ENCODE measurements at regions not wholly inside any gene's neighbourhood (a gene's known extent, or its start where the extent isn't known, plus 50 kb on each side); places are given as distances from the start of the nearest gene placed in this dataset.
A peak's percentile ranks its signal among the peaks of the same experiment; 100 is the strongest.

DNA sequence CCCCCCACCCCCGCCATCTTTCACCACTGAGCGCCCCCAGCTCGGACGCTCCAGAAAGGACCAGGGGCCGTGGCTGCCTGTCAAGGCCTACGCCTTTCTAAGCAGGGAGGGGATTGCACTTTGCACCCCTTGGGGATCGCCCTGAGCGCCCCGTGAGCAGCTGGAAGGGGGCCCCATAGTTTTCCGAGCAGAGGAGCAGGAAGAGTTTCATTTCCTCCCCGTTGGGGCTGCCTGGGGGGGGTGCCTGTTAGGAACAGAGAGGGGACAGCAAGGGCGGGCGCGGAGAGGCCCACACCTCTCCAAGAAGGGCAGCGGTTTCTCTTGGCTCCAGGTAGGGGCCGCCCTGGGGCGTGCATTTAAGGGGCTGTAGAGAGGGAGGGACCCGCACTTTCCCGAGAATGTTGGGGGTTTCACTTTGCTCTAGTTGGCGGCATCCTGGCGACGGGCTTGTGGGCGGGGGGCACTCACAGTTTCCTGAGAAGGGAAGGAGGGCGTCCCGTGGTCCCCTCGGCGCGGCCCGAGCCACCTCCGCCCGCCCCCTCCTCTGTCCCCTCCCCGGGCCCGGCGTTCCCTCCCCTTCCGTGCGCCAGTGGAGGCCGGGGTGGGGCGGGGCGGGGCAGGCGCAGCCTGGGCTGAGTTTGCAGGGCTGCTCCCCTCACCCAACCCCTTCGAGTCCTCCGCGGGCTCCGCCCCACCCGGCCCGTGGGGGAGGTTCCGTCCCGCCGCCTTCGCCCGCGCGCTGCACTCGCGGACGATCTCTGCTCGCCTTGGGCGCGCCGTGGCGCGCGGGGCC lies 82.3 kb upstream of the CD99 start:
- DNase-seq (ENCODE audit: low read depth) = peak; percentile 83

DNA sequence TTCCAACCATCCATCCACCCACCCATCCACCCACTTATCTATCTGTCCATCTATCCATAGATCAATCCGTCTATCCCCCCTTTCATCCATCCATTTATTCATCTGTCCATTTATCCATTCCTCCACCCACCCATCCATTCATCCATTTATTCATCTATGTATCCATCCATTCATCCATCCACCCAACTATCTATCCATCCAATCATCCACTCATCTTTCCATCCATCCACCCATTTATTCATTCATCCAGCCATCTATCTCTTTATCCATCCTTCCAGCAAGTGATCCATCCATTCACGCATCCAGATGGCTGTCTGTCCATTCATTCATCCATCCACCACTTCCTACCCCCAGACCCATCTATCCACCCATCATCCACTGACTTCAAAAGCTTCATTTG lies 84.0 kb upstream of the CD99 start:
- no peak for DNase-seq (ENCODE audit: low read depth)

DNA sequence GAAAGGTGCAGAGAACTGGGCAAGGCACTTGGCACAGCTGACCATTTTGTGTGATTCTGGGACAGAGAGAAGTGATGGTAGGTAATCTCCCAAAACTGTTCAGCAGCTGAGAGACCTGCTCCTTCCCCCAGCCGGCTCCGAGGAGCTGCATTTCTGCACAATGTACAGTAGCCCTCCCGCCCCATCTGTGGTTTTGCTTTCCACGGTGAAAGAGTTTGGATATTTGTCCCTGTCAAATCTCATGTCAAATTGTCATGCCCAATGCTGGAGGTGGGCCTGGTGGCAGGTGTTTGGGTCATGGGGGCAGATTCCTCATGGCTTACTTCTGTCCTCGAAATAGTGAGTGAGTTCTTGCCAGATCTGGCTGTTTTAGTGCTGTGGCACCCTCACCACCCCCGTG lies 90.5 kb upstream of the CD99 start:
- DNase-seq (ENCODE audit: low read depth) = no peak

DNA sequence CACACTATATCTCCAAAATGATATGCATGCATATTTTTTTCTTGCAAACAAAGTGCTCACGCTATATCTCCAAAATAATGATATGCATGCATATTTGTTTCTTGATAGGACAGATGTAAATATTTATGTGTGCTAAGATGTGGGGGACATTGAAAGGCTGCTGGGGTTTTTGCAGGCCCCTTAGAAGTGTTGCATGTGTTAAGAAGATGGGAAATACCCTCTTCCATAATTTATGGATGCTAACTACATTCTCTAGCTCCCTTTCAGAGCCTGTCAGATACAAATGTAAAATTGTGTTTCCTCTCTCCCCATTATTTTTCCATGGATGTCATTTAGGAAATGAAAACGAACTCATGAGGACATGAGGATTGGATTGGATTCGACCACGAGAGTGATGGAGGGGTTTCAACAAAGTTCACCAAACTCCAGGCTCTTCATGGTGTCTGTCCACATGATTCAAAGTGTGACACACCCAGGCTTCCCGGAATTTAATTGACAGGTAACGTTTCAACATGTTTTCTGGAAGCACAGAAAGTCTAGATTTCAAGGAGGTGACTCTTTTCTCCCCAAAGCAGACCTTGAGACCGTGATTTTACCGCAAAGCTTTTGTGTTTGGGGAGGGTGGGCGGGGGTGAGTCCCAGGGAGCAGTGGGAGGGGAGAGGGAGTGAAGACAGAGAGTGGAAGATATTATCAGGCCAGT lies 94.4 kb upstream of the CD99 start:
- DNase-seq (ENCODE audit: low read depth) = no peak

DNA sequence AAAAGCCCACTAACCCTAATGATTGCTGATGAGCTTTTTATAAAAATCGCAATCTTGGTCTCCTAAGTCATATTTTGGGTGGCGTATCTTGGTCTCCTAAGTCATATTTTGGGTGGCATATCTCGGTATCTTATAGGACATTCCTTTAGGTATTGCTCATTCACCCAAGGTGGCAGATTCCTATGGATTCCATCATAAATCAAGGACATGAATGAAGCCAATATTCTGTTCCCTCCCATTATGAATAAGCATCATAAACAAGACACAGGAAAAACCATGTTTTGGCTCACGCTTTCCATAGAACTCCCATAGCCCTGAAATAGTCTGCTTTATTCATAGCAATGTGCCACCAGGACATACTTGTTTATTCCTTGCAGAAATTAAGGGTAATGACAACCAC lies 95.0 kb upstream of the CD99 start:
- no peak for DNase-seq (ENCODE audit: low read depth)

DNA sequence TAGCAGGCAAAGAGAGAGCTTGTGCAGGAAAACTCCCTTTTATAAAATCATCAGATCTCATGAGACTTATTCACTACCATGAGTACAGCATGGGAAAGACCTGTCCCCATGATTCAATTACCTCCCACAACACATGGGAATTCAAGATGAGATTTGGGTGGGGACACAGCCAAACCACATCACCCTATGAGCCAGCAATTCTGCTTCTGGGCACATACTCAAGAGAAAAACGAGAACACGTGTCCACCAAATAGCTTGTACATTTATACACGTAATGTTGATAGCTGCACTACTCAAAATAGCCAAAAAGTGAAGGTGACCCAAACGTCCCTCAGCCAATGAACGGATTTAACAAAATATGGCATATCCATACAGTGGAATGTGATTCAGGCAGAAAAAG lies 94.5 kb upstream of the DHRSX start:
- no peak for DNase-seq (ENCODE audit: low read depth)

DNA sequence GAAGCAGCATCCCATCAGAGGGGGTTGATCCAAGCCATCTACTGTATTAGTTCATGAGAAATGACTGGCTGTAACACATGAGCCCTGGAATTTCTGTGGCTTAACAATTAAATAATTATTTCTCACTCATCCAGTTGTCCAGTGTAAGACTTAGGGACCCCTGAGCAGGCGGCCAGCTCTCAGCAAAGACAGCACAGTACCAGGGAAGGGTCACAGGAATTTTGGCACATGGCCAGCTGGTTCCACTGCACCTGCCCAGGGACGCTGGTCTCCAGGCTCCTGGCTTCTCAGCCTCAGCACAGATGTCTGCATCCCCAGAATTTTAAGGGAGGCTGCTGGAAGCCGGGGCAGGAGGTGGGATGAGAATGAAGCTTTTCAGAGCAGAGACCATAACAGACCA lies 93.7 kb upstream of the DHRSX start:
- DNase-seq (ENCODE audit: low read depth) = no peak

DNA sequence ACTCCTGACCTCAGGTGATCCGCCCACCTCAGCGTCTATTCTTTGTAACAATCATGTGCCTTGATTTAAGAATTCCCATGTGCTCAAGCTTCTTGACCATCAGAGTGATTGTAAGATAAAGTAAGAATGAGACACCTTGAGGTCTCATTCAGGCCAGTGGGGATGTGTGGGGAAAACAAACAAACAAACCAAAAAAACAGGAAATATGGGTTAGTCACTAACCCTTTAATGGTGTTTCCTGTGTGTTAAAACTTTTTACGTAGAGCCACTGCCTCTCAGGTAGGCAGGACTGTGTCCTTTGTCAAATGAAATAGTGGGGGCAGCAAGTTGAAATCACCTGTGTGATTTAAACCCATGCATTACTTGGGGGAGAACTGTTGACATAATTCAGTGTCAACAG lies 91.5 kb upstream of the DHRSX start:
- DNase-seq (ENCODE audit: low read depth) = no peak

DNA sequence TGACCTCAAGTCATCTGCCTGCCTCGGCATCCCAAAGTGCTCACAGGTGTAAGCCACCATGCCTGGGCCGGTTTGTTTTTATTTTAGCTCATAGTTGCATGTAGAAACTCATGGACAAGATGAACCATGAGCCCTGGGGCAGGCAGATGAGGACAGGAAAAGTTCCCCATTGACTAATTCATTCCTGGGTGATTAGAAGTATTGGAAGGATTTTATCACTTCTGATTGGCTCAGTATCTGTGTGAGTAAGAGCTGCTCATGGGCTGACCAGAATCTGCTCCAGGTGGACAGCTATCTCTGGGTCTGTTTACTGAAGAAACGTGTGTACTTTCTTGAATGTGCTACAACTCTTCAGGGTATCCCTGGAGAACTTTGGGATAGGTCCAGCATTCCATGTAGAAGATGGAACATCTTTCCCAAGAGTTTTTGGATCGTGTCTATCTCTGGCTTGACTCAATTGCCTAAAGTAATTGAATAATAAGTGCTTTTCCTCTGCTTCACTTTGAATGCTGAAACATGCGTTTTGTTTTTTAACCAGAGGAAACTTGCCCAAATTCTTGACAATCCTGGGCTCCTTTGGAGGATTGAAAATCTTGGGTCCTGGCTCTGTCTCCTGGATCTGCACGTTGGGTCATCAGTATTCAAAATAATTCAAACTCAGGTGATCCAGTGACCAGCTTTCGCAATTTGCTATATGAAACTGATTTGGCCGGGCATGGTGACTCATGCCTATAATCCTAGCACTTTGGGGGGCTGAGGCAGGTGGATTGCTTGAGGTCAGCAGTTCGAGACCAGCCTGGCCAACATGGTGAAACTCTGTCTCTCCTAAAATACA lies 88.6 kb upstream of the DHRSX start:
- DNase-seq (ENCODE audit: low read depth) = no peak

DNA sequence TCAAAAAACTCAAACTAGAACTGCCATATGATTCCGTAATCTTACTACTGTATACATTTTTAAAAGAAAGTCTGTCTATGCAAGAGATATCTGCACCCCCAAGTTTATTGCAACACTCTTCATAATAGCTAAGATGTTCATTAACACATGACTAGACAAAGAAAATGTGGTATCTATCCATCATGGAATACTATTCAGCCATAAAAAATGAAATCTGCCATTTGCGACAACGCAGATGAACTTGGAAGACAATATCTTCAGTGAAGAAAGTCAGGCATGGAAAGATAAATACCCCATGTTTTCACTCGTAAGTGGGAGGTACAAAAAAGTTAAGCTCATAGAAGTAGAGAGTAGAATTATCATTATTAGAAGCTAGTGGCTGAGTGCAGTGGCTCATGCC lies 87.3 kb upstream of the DHRSX start:
- DNase-seq (ENCODE audit: low read depth) = no peak

DNA sequence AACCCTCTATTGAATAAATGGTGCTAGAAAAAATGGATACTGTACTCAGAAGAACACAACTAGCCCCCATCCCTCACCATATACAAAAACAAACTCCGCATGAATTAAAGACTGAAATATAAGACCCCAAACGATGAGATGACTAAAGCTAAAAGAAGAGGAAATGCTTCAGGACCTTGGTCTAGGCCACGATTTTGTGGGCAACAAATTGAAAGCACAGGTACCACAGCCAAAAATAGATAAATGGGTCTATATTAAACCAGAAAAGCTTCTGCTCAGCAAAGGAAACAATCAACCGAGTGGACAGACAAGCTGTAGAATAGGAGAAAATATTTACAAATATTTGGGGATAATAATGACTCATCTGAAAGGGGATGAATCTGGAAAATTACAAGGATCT lies 86.4 kb upstream of the DHRSX start:
- DNase-seq (ENCODE audit: low read depth) = no peak

DNA sequence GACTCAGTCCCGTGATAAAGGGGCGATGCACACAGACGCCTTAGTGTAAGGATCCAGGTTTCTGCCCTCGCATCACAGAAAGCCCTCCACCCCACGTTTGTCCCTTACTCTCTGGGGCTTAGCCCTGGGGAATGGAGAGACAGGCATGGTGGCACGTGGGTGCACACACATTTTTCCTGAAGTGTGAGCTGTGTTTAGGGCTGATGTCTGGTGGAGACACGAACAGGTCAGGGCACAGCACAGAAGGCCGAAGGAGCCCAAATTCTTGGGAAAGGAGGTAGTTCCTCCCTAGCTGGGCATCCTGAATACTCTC lies 84.3 kb upstream of the DHRSX start:
- no peak for DNase-seq (ENCODE audit: low read depth)

DNA sequence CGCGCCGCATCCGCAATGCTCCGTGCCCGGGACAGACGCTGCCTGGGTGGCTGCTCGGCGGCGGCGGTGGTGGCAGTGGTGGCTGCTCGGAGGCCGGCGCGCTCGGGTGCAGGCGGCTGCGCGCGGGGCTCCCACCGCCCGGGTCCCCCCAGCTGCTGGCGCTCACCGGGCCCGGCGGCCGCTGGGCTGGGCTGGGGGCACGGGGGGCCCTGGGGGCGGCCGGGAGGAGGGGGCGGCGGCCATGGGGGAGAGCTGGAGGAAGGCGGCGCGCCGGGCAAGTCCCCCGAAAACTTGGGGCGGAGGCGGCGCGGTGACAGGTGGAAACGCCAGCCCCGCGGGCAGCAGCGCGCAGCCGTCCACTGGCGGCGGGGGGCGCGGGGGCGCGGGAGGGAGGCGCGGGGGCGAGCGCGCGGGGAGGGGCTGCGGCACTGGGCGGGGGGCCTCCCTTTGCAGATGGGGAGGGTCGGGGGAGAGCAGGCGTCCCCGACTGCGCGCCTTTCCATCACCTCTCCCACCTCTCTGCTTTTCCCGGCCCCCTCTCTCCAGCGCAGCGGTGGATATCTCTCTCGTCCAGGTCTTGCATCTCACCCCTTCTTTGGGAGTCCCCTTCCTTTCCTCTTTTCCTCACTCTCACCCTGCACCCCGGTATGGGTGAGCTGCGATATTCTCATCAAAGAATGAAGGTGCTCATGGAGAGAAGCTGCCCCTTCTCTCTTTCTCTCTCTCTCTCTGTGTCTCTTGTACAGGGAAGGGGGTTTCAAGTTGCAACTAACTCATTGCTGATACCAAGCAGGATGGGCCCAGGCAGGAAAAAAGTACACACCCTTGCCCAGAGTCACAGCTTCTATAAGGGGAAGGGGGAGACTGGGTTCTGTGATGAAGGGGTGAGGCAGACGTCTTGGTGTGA lies 83.7 kb upstream of the DHRSX start:
- DNase-seq (ENCODE audit: low read depth) = no peak

DNA sequence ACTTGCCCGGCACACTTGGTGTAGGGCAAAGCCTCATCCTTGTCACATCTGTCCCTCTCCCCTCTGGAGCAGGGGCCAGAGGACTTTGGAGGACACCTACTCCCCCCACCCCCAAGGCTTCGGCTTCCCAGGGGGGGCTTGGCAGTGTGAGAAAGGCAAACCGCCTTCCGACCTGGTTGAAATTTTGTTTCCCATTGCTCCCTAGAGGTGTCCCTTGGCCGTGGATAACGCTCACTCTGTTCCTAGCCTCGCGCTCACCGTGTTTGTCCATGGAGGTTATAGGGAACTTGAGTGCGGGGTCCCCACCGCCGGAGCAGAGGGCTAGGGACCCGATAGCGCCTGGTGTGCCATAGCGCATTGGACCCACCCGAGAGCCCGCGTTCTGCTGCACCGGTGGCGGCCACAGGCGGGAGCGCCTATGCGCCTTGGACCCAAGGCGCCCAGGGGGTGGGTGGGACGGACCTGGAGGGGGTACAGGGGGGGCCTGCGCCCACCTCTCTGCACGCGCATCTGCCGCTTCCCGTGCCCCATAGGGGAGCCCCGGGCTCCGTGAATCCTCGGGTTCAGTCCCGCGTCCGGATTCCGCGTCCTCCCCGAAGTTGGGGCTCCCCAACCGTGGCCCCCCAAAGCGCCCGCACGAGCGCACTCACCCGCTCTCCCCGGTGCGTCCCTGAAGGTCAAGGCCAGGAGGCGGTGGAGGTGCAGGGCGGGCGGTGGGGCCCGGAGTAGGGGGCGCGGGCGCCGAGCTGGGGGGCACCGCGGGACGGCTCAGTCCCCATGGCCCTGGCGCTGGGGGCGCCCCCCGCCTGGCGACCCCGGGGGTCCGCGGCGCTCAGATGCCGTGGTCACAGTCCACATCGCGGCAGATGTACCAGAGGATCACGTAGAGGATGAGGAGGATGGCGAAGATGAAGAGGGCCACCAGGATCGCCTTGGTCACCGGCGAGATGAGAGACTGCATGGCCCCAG lies 82.7 kb upstream of the DHRSX start:
- DNase-seq (ENCODE audit: low read depth) = no peak

DNA sequence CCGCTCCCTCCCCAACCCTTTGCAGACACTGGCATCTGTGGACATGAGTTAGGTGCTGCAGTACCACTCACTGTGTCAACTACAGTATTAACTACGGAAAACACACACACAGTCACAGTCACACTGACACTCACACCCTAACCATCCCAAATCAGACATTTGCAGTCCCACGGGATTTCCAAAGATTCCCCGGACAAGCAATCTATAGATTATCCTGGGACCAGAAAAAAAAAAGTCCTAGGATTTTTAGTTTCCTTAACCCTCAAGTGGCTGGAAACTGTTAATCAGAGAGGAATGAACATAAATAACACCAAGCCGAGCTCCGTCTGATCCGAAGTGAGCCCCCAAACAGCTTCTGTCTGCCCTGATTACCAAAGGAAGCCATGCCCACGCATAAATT lies 81.9 kb upstream of the DHRSX start:
- no peak for DNase-seq (ENCODE audit: low read depth)

DNA sequence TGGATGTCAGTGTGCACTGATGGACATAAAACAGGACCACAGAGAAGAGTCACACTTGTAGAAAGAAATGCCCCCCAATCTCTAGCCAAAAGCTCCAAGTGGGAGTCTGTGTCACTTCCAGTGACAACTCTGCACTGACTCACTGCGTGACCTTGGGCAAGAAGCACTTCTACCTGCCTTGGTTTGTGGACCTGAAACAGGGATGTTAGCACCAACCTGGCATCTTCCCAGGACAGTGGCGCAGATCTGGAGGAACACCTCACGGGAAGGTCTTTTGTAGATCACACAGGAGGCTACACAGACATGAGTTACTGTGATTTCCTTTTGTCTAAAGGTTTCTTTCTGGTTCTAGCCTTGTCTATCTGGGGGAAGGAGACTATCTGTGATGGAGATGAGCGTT lies 80.5 kb upstream of the DHRSX start:
- DNase-seq (ENCODE audit: low read depth) = no peak

DNA sequence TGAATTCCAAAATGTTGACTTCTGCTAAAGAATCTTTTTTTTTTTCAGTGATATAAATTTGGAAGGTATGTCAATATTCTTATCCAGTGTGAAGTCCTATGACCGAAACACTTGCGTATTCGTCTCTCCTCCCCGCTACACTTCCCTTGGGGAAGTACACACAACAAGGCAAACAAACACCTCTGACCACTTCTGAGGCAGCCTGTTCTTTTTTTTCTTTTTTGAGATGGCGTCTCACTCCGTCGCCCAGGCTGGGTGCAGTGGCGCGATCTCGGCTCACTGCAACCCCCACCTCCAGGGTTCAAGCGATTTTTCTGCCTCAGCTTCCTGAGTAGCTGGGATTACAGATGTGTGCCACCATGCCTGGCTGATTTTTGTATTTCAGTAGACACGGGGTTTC lies 78.1 kb upstream of the DHRSX start:
- DNase-seq (ENCODE audit: low read depth) = no peak

DNA sequence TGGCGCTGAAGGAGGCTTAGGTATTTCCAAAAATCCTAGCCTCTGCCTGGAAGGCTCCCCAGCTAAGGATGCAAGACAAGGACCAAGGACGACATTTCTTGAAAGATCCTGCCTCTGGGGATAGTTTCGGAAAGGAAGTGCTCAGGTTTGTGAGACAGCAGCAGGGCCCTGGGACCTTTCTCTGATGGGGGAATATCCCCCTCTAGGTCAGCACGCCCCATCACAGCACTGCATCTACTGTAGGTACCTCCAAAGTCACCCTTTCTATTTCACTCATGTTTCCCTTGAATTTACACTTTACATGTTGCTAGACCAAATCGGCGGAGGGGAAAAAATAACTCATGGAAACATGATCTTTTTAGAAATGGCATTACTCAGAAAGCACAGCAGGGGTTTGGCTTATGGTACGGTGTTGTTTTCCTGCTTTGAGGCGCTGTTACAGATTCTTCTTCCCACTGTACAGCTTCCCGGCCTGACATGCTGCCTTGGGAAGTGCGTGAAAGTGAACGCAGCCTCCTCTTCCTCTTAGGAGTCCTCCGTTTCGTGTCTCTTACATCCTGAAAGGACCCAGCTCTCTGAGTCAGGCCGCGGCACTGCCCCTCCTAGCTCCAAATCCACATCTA lies 77.2 kb upstream of the DHRSX start:
- no peak for DNase-seq (ENCODE audit: low read depth)

DNA sequence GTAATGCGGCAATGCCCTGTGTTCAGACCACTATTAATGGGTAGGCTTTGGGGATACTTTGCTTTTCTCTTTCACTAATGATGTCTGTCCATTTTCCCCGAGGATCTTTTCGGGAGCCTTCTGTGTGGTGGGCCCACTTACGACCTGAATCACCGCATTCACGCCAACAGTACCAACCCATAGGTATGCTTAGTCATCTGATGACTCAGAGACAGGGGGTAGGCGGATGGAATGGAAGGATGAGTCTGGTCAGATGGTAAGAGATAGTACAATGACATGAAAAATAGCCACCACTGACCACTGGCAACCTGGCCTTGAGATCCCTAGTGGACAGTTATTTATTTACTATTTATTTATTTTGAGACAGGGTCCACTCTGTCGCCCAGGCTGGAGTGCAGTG lies 76.0 kb upstream of the DHRSX start:
- DNase-seq (ENCODE audit: low read depth) = no peak

DNA sequence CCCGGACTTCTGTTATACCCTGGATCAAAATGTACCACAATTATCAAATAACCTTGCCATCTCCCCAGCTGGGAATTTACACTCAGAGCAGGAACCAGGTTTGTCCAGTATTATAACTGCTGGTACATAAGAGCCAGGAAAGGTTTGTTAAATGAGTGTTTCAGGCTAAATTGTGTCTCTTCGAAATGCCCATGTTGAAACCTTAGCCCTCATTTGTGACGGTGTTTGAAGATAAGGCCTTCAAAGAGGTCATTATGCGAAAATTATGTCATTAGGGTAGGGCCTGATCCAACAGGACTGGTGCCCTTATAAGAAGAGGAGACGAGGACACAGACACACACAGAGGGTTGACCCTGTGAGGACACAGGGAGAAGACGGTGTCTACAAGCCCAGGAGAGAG lies 73.5 kb upstream of the DHRSX start:
- no peak for DNase-seq (ENCODE audit: low read depth)

DNA sequence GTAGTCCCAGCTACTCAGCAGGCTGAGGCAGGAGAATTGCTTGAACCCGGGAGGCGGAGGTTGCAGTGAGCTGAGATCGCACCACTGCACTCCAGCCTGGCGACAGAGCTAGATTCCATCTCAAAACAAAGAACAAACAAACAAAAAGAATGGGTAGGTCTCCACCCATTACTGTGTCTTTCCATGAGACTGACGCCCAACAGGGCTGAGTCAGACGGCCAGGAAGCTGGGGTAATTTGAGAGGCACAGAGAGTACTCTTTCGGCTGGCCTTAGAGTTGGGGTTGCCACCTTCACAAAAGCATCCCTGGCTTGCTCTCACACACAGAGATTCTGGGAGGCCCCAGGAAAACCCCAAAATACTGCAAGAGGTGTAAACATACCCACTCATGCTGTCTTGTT lies 72.0 kb upstream of the DHRSX start:
- no peak for DNase-seq (ENCODE audit: low read depth)

Data from activated T-cell treated with anti-CD3 and anti-CD28 coated beads for 24 hours (primary cell).